ENCODE measurements at regions not wholly inside any gene's neighbourhood (a gene's known extent, or its start where the extent isn't known, plus 50 kb on each side); places are given as distances from the start of the nearest gene placed in this dataset.

DNA sequence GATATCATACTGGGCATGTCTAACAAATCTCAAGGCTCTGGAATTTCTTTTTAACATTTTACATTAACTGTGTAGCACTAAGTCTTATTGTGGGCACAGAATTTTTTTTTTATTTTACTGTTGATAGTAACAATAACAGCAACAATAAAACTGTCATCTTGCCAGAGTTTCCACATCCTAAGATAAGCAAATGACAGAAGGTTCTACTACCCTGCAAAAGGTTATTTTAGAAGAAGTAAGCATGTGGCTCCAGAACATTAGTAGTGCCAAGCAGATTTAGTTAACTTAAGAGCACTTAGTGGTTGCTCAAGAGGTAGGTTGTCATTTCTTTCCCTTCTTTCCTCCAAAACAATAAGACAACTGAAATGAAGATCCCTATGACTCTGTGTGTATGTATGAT lies 743.0 kb upstream of the CBLB start:
- TF ChIP-seq, protein P1, sequence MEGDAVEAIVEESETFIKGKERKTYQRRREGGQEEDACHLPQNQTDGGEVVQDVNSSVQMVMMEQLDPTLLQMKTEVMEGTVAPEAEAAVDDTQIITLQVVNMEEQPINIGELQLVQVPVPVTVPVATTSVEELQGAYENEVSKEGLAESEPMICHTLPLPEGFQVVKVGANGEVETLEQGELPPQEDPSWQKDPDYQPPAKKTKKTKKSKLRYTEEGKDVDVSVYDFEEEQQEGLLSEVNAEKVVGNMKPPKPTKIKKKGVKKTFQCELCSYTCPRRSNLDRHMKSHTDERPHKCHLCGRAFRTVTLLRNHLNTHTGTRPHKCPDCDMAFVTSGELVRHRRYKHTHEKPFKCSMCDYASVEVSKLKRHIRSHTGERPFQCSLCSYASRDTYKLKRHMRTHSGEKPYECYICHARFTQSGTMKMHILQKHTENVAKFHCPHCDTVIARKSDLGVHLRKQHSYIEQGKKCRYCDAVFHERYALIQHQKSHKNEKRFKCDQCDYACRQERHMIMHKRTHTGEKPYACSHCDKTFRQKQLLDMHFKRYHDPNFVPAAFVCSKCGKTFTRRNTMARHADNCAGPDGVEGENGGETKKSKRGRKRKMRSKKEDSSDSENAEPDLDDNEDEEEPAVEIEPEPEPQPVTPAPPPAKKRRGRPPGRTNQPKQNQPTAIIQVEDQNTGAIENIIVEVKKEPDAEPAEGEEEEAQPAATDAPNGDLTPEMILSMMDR (conservative IDR thresholded peaks at IDR 0.05) = no peak
- TF ChIP-seq ZFX (IDR thresholded peaks at IDR 0.05) = no peak
